Parathyroid adenoma (tissue), 2 donors: ENCODE measurements at regions not wholly inside any gene's neighbourhood (a gene's known extent, or its start where the extent isn't known, plus 50 kb on each side); places are given as distances from the start of the nearest gene placed in this dataset.
"Not testable (repeated sequence)": the region's sequence is repeated elsewhere in the genome, so short reads cannot be mapped to it uniquely, and the experiment has no call there.

Experiments
- H2AFZ ChIP-seq: fragments of 300-600 bp; sonication (generic); one replicate; pipeline ENCODE4 v1.7.0; 2017; ENCODE audit warnings: antibody characterized with exemption, mild to moderate bottlenecking
- H3K27ac ChIP-seq: fragments of 300-600 bp; sonication (generic); one replicate; pipeline ENCODE4 v1.7.0; 2017
- H3K27me3 ChIP-seq: fragments of 300-600 bp; sonication (generic); one replicate; pipeline ENCODE4 v1.7.0; 2017; ENCODE audit warnings: low read length; ENCODE audit not compliant: control insufficient read depth, insufficient read depth
- H3K36me3 ChIP-seq: fragments of 300-600 bp; sonication (generic); one replicate; pipeline ENCODE4 v1.7.0; 2017; ENCODE audit warnings: low read length; ENCODE audit not compliant: control insufficient read depth, insufficient read depth
- H3K4me1 ChIP-seq: fragments of 300-600 bp; sonication (generic); one replicate; pipeline ENCODE4 v1.7.0; 2017; ENCODE audit warnings: control low read depth
- H3K4me2 ChIP-seq: fragments of 300-600 bp; sonication (generic); one replicate; pipeline ENCODE4 v1.7.0; 2017; ENCODE audit warnings: low read length
- H3K4me3 ChIP-seq: fragments of 300-600 bp; sonication (generic); one replicate; pipeline ENCODE4 v1.7.0; 2017; ENCODE audit warnings: low read depth, low read length
- H3K79me2 ChIP-seq: fragments of 300-600 bp; sonication (generic); one replicate; pipeline ENCODE4 v1.7.0; 2017; ENCODE audit warnings: control low read depth
- H3K9ac ChIP-seq: fragments of 300-600 bp; sonication (generic); one replicate; pipeline ENCODE4 v1.7.0; 2017; ENCODE audit warnings: mild to moderate bottlenecking
- H3K9me3 ChIP-seq: fragments of 300-600 bp; sonication (generic); one replicate; pipeline ENCODE4 v1.7.0; 2017; ENCODE audit warnings: low read length; ENCODE audit not compliant: control insufficient read depth
- TF ChIP-seq, protein P1 (sequence below): fragments of 300-600 bp; sonication (generic); IDR thresholded peaks from one replicate; pipeline ENCODE4 v1.7.0; 2017; ENCODE audit warnings: antibody characterized with exemption, mild to moderate bottlenecking
- donor health status: primary hyperparathyroidism.

GRCh38 chr2:117321816-117322215 lies 492.7 kb upstream of the DDX18 start:
- H3K9me3 ChIP-seq: no peaks in the 10 kb centered on the region
- no peak overlapping the region for H3K4me2 ChIP-seq
- no peak overlapping the region for H3K9ac ChIP-seq
- H3K36me3 ChIP-seq: no peaks in the 10 kb centered on the region
- TF ChIP-seq, protein P1, sequence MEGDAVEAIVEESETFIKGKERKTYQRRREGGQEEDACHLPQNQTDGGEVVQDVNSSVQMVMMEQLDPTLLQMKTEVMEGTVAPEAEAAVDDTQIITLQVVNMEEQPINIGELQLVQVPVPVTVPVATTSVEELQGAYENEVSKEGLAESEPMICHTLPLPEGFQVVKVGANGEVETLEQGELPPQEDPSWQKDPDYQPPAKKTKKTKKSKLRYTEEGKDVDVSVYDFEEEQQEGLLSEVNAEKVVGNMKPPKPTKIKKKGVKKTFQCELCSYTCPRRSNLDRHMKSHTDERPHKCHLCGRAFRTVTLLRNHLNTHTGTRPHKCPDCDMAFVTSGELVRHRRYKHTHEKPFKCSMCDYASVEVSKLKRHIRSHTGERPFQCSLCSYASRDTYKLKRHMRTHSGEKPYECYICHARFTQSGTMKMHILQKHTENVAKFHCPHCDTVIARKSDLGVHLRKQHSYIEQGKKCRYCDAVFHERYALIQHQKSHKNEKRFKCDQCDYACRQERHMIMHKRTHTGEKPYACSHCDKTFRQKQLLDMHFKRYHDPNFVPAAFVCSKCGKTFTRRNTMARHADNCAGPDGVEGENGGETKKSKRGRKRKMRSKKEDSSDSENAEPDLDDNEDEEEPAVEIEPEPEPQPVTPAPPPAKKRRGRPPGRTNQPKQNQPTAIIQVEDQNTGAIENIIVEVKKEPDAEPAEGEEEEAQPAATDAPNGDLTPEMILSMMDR: no peak
- H3K4me1 ChIP-seq: no peaks in the 10 kb centered on the region
- no peak overlapping the region for H3K4me3 ChIP-seq
- H3K27ac ChIP-seq: no peak overlapping the region
- H3K27me3 ChIP-seq: no peaks in the 10 kb centered on the region
- H2AFZ ChIP-seq: no peak overlapping the region
- no peaks in the 10 kb centered on the region for H3K79me2 ChIP-seq

- H3K4me1 ChIP-seq: no peaks in the 10 kb centered on the region
- TF ChIP-seq, protein P1: no peak
- no peak overlapping the region for H3K4me3 ChIP-seq
- no peaks in the 10 kb centered on the region for H3K27me3 ChIP-seq
- no peaks in the 10 kb centered on the region for H3K36me3 ChIP-seq
- no peak overlapping the region for H3K9ac ChIP-seq
- H3K27ac ChIP-seq: no peak overlapping the region
- H2AFZ ChIP-seq: no peak overlapping the region
- no peaks in the 10 kb centered on the region for H3K79me2 ChIP-seq
- no peak overlapping the region for H3K4me2 ChIP-seq
- no peaks in the 10 kb centered on the region for H3K9me3 ChIP-seq
Measured at GRCh38 chr2:117323331-117323730, 491.2 kb upstream of the DDX18 start.

DNA sequence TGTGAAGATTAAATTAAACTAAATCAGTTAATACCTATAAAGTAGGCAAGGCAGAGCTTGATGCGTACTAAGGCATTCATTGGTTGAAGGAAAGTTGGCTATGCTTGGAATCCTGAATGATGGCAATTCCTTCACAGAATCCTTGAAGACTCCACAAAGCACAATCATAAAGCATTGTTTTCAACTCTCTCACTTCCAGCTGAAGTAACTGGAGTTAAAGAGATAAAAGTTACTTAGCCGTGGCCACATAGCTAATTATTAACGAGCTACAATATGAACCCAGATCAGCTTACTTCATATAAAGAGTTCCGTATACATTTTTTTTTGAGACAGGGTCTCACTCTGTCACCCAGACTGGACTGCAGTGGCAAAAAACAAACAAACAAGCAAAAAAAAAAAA lies 483.9 kb upstream of the DDX18 start:
- H3K9ac ChIP-seq: no peak overlapping the region
- TF ChIP-seq, protein P1: no peak
- no peaks in the 10 kb centered on the region for H3K27me3 ChIP-seq
- no peak overlapping the region for H3K27ac ChIP-seq
- no peak overlapping the region for H2AFZ ChIP-seq
- no peak overlapping the region for H3K4me3 ChIP-seq
- no peaks in the 10 kb centered on the region for H3K36me3 ChIP-seq
- H3K9me3 ChIP-seq: no peaks in the 10 kb centered on the region
- H3K4me1 ChIP-seq: no peaks in the 10 kb centered on the region
- H3K79me2 ChIP-seq: no peaks in the 10 kb centered on the region
- no peak overlapping the region for H3K4me2 ChIP-seq

- Histone ChIP-seq H3K4me1 (no peaks in the 10 kb centered on the region), H2AFZ (no peak overlapping the region), H3K9me3 (no peaks in the 10 kb centered on the region), H3K4me3 (no peak overlapping the region), H3K36me3 (no peaks in the 10 kb centered on the region), H3K27me3 (no peaks in the 10 kb centered on the region), H3K27ac (no peak overlapping the region), H3K79me2 (no peaks in the 10 kb centered on the region), H3K9ac (no peak overlapping the region), H3K4me2 (no peak overlapping the region)
- TF ChIP-seq, protein P1: no peak
Measured at GRCh38 chr2:117335967-117336366, 478.5 kb upstream of the DDX18 start.

GRCh38 chr2:117336496-117336895 lies 478.0 kb upstream of the DDX18 start:
- Histone ChIP-seq H3K4me2 (no peak overlapping the region), H2AFZ (no peak overlapping the region), H3K4me3 (no peak overlapping the region), H3K27ac (no peak overlapping the region), H3K9me3 (no peaks in the 10 kb centered on the region), H3K36me3 (no peaks in the 10 kb centered on the region), H3K9ac (no peak overlapping the region), H3K27me3 (no peaks in the 10 kb centered on the region), H3K79me2 (no peaks in the 10 kb centered on the region), H3K4me1 (no peaks in the 10 kb centered on the region)
- TF ChIP-seq, protein P1: no peak

- not testable (repeated sequence) for H3K79me2 ChIP-seq, H3K36me3 ChIP-seq, H3K9me3 ChIP-seq, H3K4me3 ChIP-seq, H3K9ac ChIP-seq, H3K4me1 ChIP-seq, H3K4me2 ChIP-seq, H2AFZ ChIP-seq, H3K27me3 ChIP-seq, H3K27ac ChIP-seq
Measured at GRCh38 chr2:117337981-117338380, 476.5 kb upstream of the DDX18 start.
